HepG2 (cell line): ENCODE measurements at regions not wholly inside any gene's neighbourhood (a gene's known extent, or its start where the extent isn't known, plus 50 kb on each side); places are given as distances from the start of the nearest gene placed in this dataset.

Experiments
- ARID5B ChIP-seq: IDR thresholded peaks from 2 replicates; pipeline ENCODE4 v1.4.0; 2020; ENCODE audit warnings: mild to moderate bottlenecking, missing genetic modification reagents
- ATF6 ChIP-seq: sonication (generic); formaldehyde crosslinking; conservative IDR thresholded peaks from 2 replicates; pipeline ENCODE4 v1.4.0; 2020; ENCODE audit warnings: missing genetic modification reagents
- FOSL2 ChIP-seq: sonication (generic); formaldehyde crosslinking; IDR thresholded peaks from 2 replicates; pipeline ENCODE4 v1.4.0; 2020; ENCODE audit warnings: missing genetic modification reagents
- IKZF4 ChIP-seq: sonication (generic); formaldehyde crosslinking; IDR thresholded peaks from 2 replicates; pipeline ENCODE4 v1.5.1; 2020; ENCODE audit warnings: borderline replicate concordance, mild to moderate bottlenecking, low read depth, missing genetic modification reagents; ENCODE audit errors: not compliant biosample characterization
- MATR3 ChIP-seq: sonication (generic); formaldehyde crosslinking; IDR thresholded peaks from 2 replicates; pipeline ENCODE4 v1.4.0; 2020; ENCODE audit warnings: missing genetic modification reagents
- MYPOP ChIP-seq: sonication (generic); formaldehyde crosslinking; IDR thresholded peaks from 2 replicates; pipeline ENCODE4 v1.8.1; 2023; ENCODE audit warnings: mild to moderate bottlenecking, moderate library complexity, missing genetic modification reagents
- POLR2A ChIP-seq, 2 experiments: IDR thresholded peaks; 2 replicates each; pipeline ENCODE4 v1.6.1; 2011; ENCODE audit warnings: low read depth in 2 of 2, low read length in 2 of 2, mild to moderate bottlenecking in 1 of 2, moderate library complexity in 1 of 2; ENCODE audit not compliant: insufficient read depth in 1 of 2
- POLR2AphosphoS5 ChIP-seq: IDR thresholded peaks from 2 replicates; pipeline ENCODE4 v1.6.1; 2012; ENCODE audit warnings: low read depth, low read length
- RFXANK ChIP-seq: IDR thresholded peaks from 2 replicates; pipeline ENCODE4 v1.6.1; 2016
- TAF1 ChIP-seq: sonication (generic); formaldehyde crosslinking; IDR thresholded peaks from 2 replicates; pipeline ENCODE4 v1.4.0; 2020; ENCODE audit warnings: missing genetic modification reagents
- ZNF274 ChIP-seq: sonication (generic); formaldehyde crosslinking; IDR thresholded peaks from 2 replicates; pipeline ENCODE4 v1.5.1; 2020; ENCODE audit warnings: mild to moderate bottlenecking, missing genetic modification reagents
- ZNF75D ChIP-seq: sonication (generic); formaldehyde crosslinking; IDR thresholded peaks from 2 replicates; pipeline ENCODE4 v1.8.1; 2023; ENCODE audit warnings: missing genetic modification reagents, mild to moderate bottlenecking, borderline replicate concordance
- ZNF782 ChIP-seq: sonication (generic); formaldehyde crosslinking; IDR thresholded peaks from 2 replicates; pipeline ENCODE4 v1.4.0; 2020; ENCODE audit warnings: missing genetic modification reagents, mild to moderate bottlenecking, borderline replicate concordance

DNA sequence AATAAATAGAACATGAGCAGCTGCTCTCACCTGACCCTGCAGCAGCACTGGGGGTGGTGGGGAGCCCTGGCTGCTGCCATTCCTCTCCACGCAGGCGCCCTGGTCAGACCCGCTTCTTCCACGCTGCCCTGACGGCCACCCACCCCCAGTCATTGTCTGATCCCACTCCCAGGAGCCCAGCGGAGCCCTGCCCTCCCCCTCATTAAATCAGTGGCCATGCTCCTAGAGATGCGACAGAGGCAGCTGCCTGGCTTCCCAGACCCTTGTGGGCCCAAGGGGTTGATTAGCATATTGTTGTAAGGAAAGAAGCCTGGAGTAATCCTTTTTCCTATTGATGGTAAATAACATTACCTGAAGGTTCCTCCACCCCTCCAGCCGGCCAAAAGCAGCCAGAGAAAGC is 301.5 kb downstream of the RRAGC start:
- TF ChIP-seq MYPOP (CRISPR knock-in tag) (no peak), MATR3 (CRISPR knock-in tag) (no peak), ZNF274 (CRISPR knock-in tag) (no peak), RFXANK (no peak), FOSL2 (CRISPR knock-in tag) (no peak), ATF6 (CRISPR knock-in tag) (no peak), POLR2A (IDR thresholded peaks at IDR 0.05; ENCODE audit: insufficient read depth in 1 of 2, low read depth in 2 of 2, low read length in 2 of 2) (no peak), POLR2AphosphoS5 (no peak), ZNF782 (no peak), IKZF4 (CRISPR knock-in tag) (no peak), ARID5B (CRISPR knock-in tag) (no peak), TAF1 (CRISPR knock-in tag) (no peak), ZNF75D (no peak)
